ENCODE measurements at regions not wholly inside any gene's neighbourhood (a gene's known extent, or its start where the extent isn't known, plus 50 kb on each side); places are given as distances from the start of the nearest gene placed in this dataset.

DNA sequence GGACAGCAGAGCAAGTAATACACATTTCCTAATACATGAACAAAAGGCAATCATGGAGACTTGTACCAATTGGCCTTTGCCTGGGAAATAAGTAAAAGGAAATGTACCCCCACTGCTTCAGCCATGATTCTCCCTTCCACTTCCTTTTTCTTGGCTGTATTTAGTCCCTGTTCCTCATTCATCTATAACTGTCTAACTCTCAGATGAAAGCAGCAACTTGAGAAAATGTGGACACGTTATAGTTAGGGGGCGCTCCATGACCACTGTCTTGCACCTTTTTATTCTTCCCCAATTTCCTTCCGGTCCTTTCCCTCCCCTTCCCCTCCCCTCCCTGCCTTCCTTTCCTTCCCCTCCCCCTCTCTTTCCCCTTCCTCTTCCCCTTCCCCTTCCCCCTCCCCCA lies 61.3 kb upstream of the BARX2 start (continued):
- TF ChIP-seq, protein P1, sequence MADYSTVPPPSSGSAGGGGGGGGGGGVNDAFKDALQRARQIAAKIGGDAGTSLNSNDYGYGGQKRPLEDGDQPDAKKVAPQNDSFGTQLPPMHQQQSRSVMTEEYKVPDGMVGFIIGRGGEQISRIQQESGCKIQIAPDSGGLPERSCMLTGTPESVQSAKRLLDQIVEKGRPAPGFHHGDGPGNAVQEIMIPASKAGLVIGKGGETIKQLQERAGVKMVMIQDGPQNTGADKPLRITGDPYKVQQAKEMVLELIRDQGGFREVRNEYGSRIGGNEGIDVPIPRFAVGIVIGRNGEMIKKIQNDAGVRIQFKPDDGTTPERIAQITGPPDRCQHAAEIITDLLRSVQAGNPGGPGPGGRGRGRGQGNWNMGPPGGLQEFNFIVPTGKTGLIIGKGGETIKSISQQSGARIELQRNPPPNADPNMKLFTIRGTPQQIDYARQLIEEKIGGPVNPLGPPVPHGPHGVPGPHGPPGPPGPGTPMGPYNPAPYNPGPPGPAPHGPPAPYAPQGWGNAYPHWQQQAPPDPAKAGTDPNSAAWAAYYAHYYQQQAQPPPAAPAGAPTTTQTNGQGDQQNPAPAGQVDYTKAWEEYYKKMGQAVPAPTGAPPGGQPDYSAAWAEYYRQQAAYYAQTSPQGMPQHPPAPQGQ (CRISPR knock-in tag; IDR thresholded peaks at IDR 0.05; ENCODE audit: borderline replicate concordance), result no peak
- TF ChIP-seq ZSCAN21 (CRISPR knock-in tag; IDR thresholded peaks at IDR 0.05; ENCODE audit: borderline replicate concordance) (no peak), EED (CRISPR knock-in tag; IDR thresholded peaks at IDR 0.05) (no peak)

DNA sequence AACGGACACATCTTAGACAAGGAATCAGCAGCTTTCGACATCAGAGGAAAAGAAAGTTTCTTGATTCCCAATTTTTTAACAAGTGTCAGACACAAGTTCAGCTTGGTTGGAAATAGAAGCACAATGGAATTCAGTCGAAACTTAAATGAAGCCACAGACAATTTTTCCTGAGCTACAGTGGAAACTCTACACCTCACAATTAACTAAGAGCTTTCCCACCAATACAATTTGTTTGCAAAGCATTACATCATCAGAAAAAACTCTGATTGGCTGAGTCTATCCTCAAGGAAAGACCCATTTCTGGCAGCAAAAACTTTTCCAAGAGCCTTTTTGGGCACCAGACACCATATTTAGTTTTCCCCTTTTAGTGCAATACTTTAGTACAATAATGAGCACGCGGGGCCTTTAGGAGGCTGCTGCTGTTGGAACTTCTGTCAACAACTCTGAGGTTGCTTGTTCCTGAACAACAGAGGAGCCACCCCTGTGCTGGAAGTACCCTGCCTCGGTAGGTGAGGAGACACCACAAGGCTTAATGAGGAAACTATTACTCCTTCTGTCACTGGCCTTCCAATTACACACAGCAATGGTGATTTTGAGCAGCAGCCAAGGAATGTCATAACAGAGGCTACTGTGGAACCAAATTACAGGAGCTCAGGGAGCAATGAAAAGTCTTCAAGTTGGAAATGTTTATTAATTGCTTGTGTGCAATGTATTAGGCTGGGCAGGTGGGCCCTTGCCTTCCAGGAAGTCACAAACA lies 61.9 kb upstream of the BARX2 start:
- ATAC-seq, result no peak
- Histone ChIP-seq H3K79me2 (ENCODE audit: insufficient read depth, low read length) (no peaks in the 10 kb centered on the region), H2AFZ (ENCODE audit: low read length) (no peak overlapping the region), H3K36me3 (replicated peaks in 1 of 2; ENCODE audit: control insufficient read depth in 1 of 2, insufficient read depth in 2 of 2, low read length in 2 of 2) (no peaks in the 10 kb centered on the region), H3K4me3 (replicated peaks in 1 of 3; ENCODE audit: insufficient read depth in 1 of 3, low read depth in 2 of 3, low read length in 3 of 3) (no peak overlapping the region), H3K27me3 (ENCODE audit: control insufficient read depth in 1 of 2, insufficient read depth in 2 of 2, low read length in 2 of 2) (no peaks in the 10 kb centered on the region), H3K9me3 (ENCODE audit: low read length) (no peaks in the 10 kb centered on the region), H3K4me1 (ENCODE audit: insufficient read depth, low read length) (peaks cover 45% of the 10 kb centered on the region), H4K20me1 (ENCODE audit: insufficient read depth, low read length) (no peaks in the 10 kb centered on the region), H3K4me2 (ENCODE audit: low read depth, low read length) (no peak overlapping the region), H3K27ac (ENCODE audit: extremely low read length, insufficient read depth, low read length) (no peak overlapping the region), H3K9ac (ENCODE audit: insufficient read depth, low read depth, low read length) (no peak overlapping the region)
- in situ Hi-C loops (cut with HindIII; ENCODE audit: extremely low pct_ligation_motif_present, low pct_unique_long_range_greater_than_20kb) (no loop called here), intact Hi-C loops (cut with micrococcal nuclease; ENCODE audit: unreplicated experiment) (no loop called here)
- ChIA-PET POLR2A (no interaction called here), CTCF (ENCODE audit: low intra/inter-chr PET ratio, low total read pairs) (no interaction called here)
- no peak for FAIRE-seq
- BruUV-seq (replicated peaks), result no TSS peak
- DNase-seq (ENCODE audit: low spot score), result no peak
- WGBS (ENCODE audit: low lambda C conversion rate), result 72% methylated on average over 5 of the region's 6 CpGs
- TF ChIP-seq NFYB (CRISPR knock-in tag; IDR thresholded peaks at IDR 0.05) (peak; percentile 20; the same call in 1 of the 2 replicates), SMYD3 (CRISPR knock-in tag; IDR thresholded peaks at IDR 0.05) (no peak), ZNF546 (CRISPR knock-in tag; conservative IDR thresholded peaks at IDR 0.05) (no peak), DNMT3B (CRISPR knock-in tag; conservative IDR thresholded peaks at IDR 0.05) (no peak), ATF7 (IDR thresholded peaks at IDR 0.05) (peak; percentile 48; the same call in 1 of the 2 replicates), ATF7 (CRISPR knock-in tag; IDR thresholded peaks at IDR 0.05) (no peak)
- TF ChIP-seq, protein P2, sequence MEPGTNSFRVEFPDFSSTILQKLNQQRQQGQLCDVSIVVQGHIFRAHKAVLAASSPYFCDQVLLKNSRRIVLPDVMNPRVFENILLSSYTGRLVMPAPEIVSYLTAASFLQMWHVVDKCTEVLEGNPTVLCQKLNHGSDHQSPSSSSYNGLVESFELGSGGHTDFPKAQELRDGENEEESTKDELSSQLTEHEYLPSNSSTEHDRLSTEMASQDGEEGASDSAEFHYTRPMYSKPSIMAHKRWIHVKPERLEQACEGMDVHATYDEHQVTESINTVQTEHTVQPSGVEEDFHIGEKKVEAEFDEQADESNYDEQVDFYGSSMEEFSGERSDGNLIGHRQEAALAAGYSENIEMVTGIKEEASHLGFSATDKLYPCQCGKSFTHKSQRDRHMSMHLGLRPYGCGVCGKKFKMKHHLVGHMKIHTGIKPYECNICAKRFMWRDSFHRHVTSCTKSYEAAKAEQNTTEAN (CRISPR knock-in tag; conservative IDR thresholded peaks at IDR 0.05), result no peak

All from HepG2 (cell line).